Mammary epithelial cell (primary cell): ENCODE measurements at regions not wholly inside any gene's neighbourhood (a gene's known extent, or its start where the extent isn't known, plus 50 kb on each side); places are given as distances from the start of the nearest gene placed in this dataset.

Source experiments
- EZH2 ChIP-seq: IDR thresholded peaks from 2 replicates; pipeline ENCODE4 v1.6.1; 2012; ENCODE audit warnings: low read length, inconsistent platforms, borderline replicate concordance
- TF ChIP-seq, protein P1 (sequence below), 2 donors: IDR thresholded peaks in 1 of 2; conservative IDR thresholded peaks in 1 of 2; 2 replicates each; pipeline ENCODE4 v1.5.1; 2011 to 2012; ENCODE audit warnings: inconsistent platforms in 2 of 2, low read length in 2 of 2, mild to moderate bottlenecking in 2 of 2, control low read depth in 1 of 2, low read depth in 1 of 2; ENCODE audit not compliant: insufficient read depth in 1 of 2; ENCODE audit errors: extremely low read depth in 1 of 2

DNA sequence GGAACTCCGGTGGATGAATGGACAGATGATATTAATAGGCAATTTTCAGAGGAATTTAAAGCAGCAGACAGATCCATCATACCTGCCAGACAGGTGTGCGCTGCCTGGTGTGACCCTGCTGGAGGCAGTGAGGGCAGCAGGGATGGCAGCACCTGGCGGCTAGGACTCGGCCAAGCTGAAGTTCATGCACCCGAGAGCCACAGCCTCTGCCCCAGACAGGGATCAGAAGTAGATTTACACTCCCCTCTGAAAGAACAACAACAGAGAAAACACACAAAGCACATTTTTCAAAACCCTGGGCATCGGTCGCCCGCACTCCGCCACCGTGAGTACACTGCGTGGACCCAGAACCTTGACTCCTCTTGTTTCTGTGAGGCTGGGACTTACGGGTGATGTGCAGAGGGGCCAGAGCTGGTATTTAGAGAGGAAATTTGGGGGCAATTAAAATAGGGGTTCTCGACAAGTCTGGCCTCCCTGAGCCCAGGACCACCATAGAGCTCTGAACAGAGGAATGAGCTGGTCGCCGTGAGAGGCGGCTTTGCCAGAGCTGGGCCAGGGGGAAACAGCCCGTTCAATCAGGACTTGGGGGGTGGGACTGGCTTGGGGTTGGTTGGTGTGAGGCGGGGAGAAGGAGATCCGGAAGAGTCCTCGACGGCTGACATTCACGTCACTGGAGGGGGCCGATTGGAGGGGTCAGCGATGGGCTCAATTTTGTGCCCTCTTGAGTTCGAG lies 101.0 kb downstream of the METRNL start:
- TF ChIP-seq EZH2 = no peak
- TF ChIP-seq, protein P1, sequence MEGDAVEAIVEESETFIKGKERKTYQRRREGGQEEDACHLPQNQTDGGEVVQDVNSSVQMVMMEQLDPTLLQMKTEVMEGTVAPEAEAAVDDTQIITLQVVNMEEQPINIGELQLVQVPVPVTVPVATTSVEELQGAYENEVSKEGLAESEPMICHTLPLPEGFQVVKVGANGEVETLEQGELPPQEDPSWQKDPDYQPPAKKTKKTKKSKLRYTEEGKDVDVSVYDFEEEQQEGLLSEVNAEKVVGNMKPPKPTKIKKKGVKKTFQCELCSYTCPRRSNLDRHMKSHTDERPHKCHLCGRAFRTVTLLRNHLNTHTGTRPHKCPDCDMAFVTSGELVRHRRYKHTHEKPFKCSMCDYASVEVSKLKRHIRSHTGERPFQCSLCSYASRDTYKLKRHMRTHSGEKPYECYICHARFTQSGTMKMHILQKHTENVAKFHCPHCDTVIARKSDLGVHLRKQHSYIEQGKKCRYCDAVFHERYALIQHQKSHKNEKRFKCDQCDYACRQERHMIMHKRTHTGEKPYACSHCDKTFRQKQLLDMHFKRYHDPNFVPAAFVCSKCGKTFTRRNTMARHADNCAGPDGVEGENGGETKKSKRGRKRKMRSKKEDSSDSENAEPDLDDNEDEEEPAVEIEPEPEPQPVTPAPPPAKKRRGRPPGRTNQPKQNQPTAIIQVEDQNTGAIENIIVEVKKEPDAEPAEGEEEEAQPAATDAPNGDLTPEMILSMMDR (conservative IDR thresholded peaks at IDR 0.05 in 1 of 2, IDR thresholded peaks at IDR 0.05 in 1 of 2; ENCODE audit: extremely low read depth in 1 of 2, insufficient read depth in 1 of 2, low read depth in 1 of 2, low read length in 2 of 2) = no peak
